HG03060 (cell line): ENCODE measurements at regions not wholly inside any gene's neighbourhood (a gene's known extent, or its start where the extent isn't known, plus 50 kb on each side); places are given as distances from the start of the nearest gene placed in this dataset.

ENCODE experiments used
- ATAC-seq: cut with Tn5 transposase; IDR thresholded peaks from one replicate; pipeline ENCODE4 v1.9.1; 2021; ENCODE audit warnings: low read depth, moderate number of reproducible peaks; ENCODE audit not compliant: unreplicated experiment

GRCh38 chr5:167305591-167306213 is 985.7 kb upstream of the WWC1 start:
- ATAC-seq = no peak

GRCh38 chr5:167307042-167307441 is 984.4 kb upstream of the WWC1 start:
- no peak for ATAC-seq

- no peak for ATAC-seq
Measured at GRCh38 chr5:167308466-167308865, 983.0 kb upstream of the WWC1 start.

DNA sequence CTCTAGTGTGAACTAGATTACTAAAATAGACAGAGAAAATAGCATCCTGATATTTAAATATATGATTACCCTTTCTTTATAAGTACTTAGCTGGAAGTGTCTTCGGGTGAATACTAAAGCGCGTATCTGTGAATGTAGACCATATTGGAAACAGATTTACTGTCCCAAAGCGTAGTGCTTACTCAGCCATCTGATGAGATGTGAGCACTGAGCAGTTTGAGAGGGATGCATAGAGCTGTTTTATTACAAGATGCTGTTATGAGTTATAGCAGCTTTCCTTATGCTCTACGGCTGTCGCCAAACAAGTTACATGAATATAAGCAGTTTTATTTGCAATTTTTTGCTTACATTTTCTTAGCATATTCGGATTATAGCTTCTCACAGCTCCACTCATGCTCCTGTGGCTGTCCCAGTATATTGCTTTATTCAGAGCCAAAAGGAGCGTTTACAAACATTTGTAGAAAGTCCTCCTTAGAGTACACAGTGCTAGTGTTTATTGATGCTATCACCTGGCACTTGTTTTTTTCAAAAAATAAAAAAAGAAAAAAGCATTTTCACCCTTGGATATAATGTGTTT is 981.4 kb upstream of the WWC1 start:
- ATAC-seq = no peak

DNA sequence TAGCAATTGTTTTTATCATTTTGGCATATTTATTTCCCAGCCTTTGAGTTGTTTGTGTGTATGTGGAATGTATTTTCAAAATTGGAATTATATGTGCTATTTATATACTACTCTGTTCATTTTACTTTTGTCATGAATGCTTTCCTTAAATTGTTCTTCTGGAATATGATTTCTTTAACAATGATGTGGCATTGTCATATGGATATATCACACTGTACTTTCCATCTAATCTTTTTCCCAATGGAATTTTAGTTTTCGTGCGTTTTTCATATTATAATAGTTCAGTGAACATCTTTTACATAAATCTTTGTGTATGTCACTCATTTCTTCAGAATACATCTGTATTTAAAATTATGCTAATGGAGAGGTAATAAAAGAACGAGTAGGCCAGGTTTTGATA is 980.1 kb upstream of the WWC1 start:
- ATAC-seq = no peak

DNA sequence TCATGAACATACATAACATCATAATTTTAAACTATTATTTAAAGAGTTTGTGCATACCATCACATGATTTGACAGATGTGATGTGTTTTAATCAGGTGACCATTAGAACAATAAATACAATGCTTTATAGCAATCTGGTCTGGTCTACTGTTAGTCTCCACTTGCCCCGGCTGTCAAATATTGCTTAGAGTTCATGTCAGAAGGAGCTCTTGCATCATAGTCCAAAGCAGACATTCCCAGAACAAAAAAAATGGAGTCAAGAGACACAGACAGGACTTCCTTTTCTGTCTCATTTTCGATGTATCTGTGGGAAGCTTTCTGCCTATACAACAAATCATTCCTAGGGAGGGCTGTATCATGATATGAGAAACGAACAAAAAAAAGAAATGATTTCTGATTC is 979.2 kb upstream of the WWC1 start:
- ATAC-seq = no peak

DNA sequence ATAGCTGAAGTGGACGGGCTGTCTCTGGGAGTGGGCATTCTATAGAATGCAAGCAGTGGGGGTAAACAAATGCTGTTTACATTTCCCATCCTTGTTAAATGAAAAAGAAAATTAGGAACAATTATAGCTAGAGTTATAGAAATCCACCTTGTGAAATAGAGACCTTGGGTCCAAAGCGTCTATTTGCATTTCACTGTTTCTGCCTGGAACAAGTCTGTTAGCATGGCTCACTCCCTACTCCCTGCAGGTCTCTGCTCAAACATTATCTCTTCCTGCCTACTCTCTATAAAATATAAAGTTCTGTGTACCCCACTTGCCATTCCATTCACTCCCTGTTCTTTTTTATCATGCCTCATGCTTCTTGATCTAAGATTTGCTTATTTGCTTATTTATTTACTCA is 975.7 kb upstream of the WWC1 start:
- no peak for ATAC-seq

- ATAC-seq = no peak
Measured at GRCh38 chr5:167317884-167318283, 973.6 kb upstream of the WWC1 start.

DNA sequence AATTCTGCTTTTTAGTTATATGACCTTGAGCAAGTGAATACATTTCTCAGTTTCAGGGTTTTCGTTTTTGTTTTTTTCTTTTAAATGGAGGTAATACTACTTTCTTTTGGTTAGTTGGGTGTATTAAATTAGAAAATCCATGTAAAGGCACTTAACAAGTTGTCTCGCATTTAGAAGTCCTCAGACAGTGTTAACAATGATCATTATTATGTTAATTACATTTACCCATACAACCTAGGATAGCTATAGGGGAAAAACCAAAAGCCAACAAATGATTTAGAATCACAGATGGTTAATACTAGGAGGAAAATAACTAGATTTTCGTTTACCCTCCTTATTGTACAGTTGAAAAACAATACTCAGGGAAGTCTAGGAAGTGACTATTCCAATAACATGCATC is 972.2 kb upstream of the WWC1 start:
- no peak for ATAC-seq

- no peak for ATAC-seq
Measured at GRCh38 chr5:167320019-167320418, 971.4 kb upstream of the WWC1 start.

- no peak for ATAC-seq
Measured at GRCh38 chr5:167332309-167332708, 959.1 kb upstream of the WWC1 start.

GRCh38 chr5:167336161-167336560 is 955.3 kb upstream of the WWC1 start:
- no peak for ATAC-seq

GRCh38 chr5:167339205-167339604 is 952.2 kb upstream of the WWC1 start:
- no peak for ATAC-seq

DNA sequence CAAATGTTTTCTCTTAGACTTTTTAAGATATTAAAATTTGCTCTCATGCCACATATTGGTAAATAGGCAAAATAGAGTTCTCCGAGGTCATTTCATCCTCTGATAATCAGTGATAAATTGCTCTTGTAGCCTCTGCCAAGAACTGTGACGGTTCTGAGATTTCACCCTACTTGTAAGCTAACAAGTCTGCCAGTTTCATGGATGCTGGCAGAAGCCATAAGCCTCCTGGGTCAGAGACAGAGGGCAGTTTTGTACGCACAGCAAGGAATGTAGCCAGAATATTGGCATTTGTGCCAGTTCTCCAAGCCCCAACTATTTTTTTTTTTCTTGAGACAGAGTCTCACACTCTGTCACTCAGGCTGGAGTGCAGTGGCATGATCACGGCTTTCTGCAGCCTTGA is 945.0 kb upstream of the WWC1 start:
- ATAC-seq = no peak

GRCh38 chr5:167348251-167348926 is 943.1 kb upstream of the WWC1 start:
- no peak for ATAC-seq

GRCh38 chr5:167348980-167349379 is 942.5 kb upstream of the WWC1 start:
- no peak for ATAC-seq

DNA sequence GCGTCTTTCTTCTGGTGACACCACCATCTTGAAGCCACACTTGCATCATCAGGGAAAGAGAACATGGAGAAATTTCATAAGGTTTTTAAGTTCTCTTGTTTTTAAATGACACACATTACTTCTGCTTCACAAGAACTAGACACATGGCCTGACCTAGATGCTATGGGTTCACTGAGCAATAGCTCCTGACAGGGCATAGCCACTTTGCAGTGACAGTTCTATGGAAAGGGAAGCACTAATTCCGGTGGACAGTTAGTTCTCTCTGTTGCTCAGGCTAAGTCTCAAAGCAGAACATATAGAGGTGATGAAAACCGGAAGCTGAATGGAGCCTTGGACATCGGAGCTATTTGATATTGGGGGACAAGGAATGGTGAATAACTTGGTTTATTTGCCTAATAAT is 940.1 kb upstream of the WWC1 start:
- no peak for ATAC-seq

- no peak for ATAC-seq
Measured at GRCh38 chr5:167352801-167353200, 938.6 kb upstream of the WWC1 start.

GRCh38 chr5:167355346-167355745 is 936.1 kb upstream of the WWC1 start:
- no peak for ATAC-seq

GRCh38 chr5:167356374-167356773 is 935.1 kb upstream of the WWC1 start:
- no peak for ATAC-seq

- ATAC-seq = no peak
Measured at GRCh38 chr5:167358868-167359492, 932.5 kb upstream of the WWC1 start.

GRCh38 chr5:167361795-167362194 is 929.6 kb upstream of the WWC1 start:
- ATAC-seq = no peak
